ENCODE measurements at regions not wholly inside any gene's neighbourhood (a gene's known extent, or its start where the extent isn't known, plus 50 kb on each side); places are given as distances from the start of the nearest gene placed in this dataset.

- no peak for DNase-seq (ENCODE audit: low spot score)
Observed at GRCh38 chr18:57915865-57916582, 112.9 kb upstream of the ATP8B1 start.

- no peak for DNase-seq (ENCODE audit: low spot score)
Observed at GRCh38 chr18:57915248-57915647, 112.1 kb upstream of the ATP8B1 start.

- no peak for DNase-seq (ENCODE audit: low spot score)
Observed at GRCh38 chr18:57913686-57914085, 110.6 kb upstream of the ATP8B1 start.

GRCh38 chr18:57910817-57911216 lies 107.7 kb upstream of the ATP8B1 start:
- DNase-seq (ENCODE audit: low spot score): no peak

GRCh38 chr18:57910134-57910533 lies 107.0 kb upstream of the ATP8B1 start:
- DNase-seq (ENCODE audit: low spot score): no peak

GRCh38 chr18:57909620-57910019 lies 106.5 kb upstream of the ATP8B1 start:
- no peak for DNase-seq (ENCODE audit: low spot score)

GRCh38 chr18:57908092-57908491 lies 105.0 kb upstream of the ATP8B1 start:
- no peak for DNase-seq (ENCODE audit: low spot score)

- DNase-seq (ENCODE audit: low spot score): no peak
Observed at GRCh38 chr18:57907550-57907949, 104.4 kb upstream of the ATP8B1 start.

- DNase-seq (ENCODE audit: low spot score): no peak
Observed at GRCh38 chr18:57906852-57907251, 103.7 kb upstream of the ATP8B1 start.

- DNase-seq (ENCODE audit: low spot score): no peak
Observed at GRCh38 chr18:57904535-57904934, 101.4 kb upstream of the ATP8B1 start.

GRCh38 chr18:57902721-57903120 lies 99.6 kb upstream of the ATP8B1 start:
- DNase-seq (ENCODE audit: low spot score): no peak

GRCh38 chr18:57901825-57902589 lies 98.9 kb upstream of the ATP8B1 start:
- no peak for DNase-seq (ENCODE audit: low spot score)

GRCh38 chr18:57900906-57901435 lies 97.9 kb upstream of the ATP8B1 start:
- no peak for DNase-seq (ENCODE audit: low spot score)

GRCh38 chr18:57898506-57899124 lies 95.5 kb upstream of the ATP8B1 start:
- peak; percentile 76 for DNase-seq (ENCODE audit: low spot score)

- DNase-seq (ENCODE audit: low spot score): no peak
Observed at GRCh38 chr18:57895182-57895581, 92.1 kb upstream of the ATP8B1 start.

GRCh38 chr18:57891707-57892391 lies 88.7 kb upstream of the ATP8B1 start:
- DNase-seq (ENCODE audit: low spot score): no peak

GRCh38 chr18:57890266-57890665 lies 87.2 kb upstream of the ATP8B1 start:
- no peak for DNase-seq (ENCODE audit: low spot score)

- DNase-seq (ENCODE audit: low spot score): no peak
Observed at GRCh38 chr18:57889841-57890240, 86.7 kb upstream of the ATP8B1 start.

GRCh38 chr18:57887543-57888383 lies 84.6 kb upstream of the ATP8B1 start:
- DNase-seq (ENCODE audit: low spot score): no peak

- no peak for DNase-seq (ENCODE audit: low spot score)
Observed at GRCh38 chr18:57885931-57886330, 82.8 kb upstream of the ATP8B1 start.

- DNase-seq (ENCODE audit: low spot score): no peak
Observed at GRCh38 chr18:57882465-57882864, 79.3 kb upstream of the ATP8B1 start.

All from GM03348 (cell line).